H9 (cell line): ENCODE measurements at regions not wholly inside any gene's neighbourhood (a gene's known extent, or its start where the extent isn't known, plus 50 kb on each side); places are given as distances from the start of the nearest gene placed in this dataset.

Experiments used
- DNase-seq: peaks from one replicate; pipeline ENCODE4 v3.0.0-alpha.2; 2017
- H2AFZ ChIP-seq: one replicate; pipeline ENCODE4 v1.6.1; 2013; ENCODE audit warnings: mild to moderate bottlenecking, low read length, control low read depth, moderate library complexity
- H2AK5ac ChIP-seq: 2 replicates; pipeline ENCODE4 v1.6.1; 2013; ENCODE audit warnings: low read length, control low read depth, mixed read lengths; ENCODE audit not compliant: insufficient read length
- H2BK120ac ChIP-seq: one replicate; pipeline ENCODE4 v1.6.1; 2013; ENCODE audit warnings: low read depth, mild to moderate bottlenecking, low read length, control low read depth, inconsistent platforms; ENCODE audit not compliant: poor library complexity, severe bottlenecking
- H2BK12ac ChIP-seq: 2 replicates; pipeline ENCODE4 v1.6.1; 2013; ENCODE audit warnings: low read length, control low read depth, mixed read lengths, low read depth; ENCODE audit not compliant: insufficient read length
- H2BK15ac ChIP-seq: 2 replicates; pipeline ENCODE4 v1.6.1; 2013; ENCODE audit warnings: low read depth, low read length, control low read depth
- H2BK20ac ChIP-seq: one replicate; pipeline ENCODE4 v1.6.1; 2013; ENCODE audit warnings: low read depth, mild to moderate bottlenecking, low read length, control low read depth, inconsistent platforms; ENCODE audit not compliant: poor library complexity, severe bottlenecking
- H2BK5ac ChIP-seq: 2 replicates; pipeline ENCODE4 v1.6.1; 2013; ENCODE audit warnings: low read length, control low read depth, mixed read lengths; ENCODE audit not compliant: insufficient read length
- H3K14ac ChIP-seq: 2 replicates; pipeline ENCODE4 v1.6.1; 2013; ENCODE audit warnings: low read length, control low read depth; ENCODE audit not compliant: insufficient read depth
- H3K18ac ChIP-seq: 2 replicates; pipeline ENCODE4 v1.6.1; 2013; ENCODE audit warnings: low read depth, mild to moderate bottlenecking, mixed read lengths, low read length, control low read depth; ENCODE audit not compliant: insufficient read length
- H3K23ac ChIP-seq: 2 replicates; pipeline ENCODE4 v1.6.1; 2013; ENCODE audit warnings: low read length, control low read depth, mixed read lengths, low read depth; ENCODE audit not compliant: insufficient read length
- H3K23me2 ChIP-seq: 2 replicates; pipeline ENCODE4 v1.6.1; 2013; ENCODE audit warnings: low read depth, mild to moderate bottlenecking, mixed read lengths, low read length, control low read depth; ENCODE audit not compliant: insufficient read length, poor library complexity, severe bottlenecking
- H3K27ac ChIP-seq: 2 replicates; pipeline ENCODE4 v1.5.1; 2013; ENCODE audit warnings: low read length, control low read depth, mixed read lengths, low read depth; ENCODE audit not compliant: insufficient read length
- H3K27me3 ChIP-seq: 2 replicates; pipeline ENCODE4 v1.6.1; 2013; ENCODE audit warnings: low read length, control low read depth, inconsistent platforms; ENCODE audit not compliant: insufficient read depth
- H3K4ac ChIP-seq: 2 replicates; pipeline ENCODE4 v1.6.1; 2013; ENCODE audit warnings: low read depth, mild to moderate bottlenecking, control low read depth, inconsistent platforms, low read length, moderate library complexity
- H3K4me1 ChIP-seq: 2 replicates; pipeline ENCODE4 v1.6.1; 2013; ENCODE audit warnings: low read length, control low read depth, inconsistent platforms; ENCODE audit not compliant: insufficient read depth
- H3K4me2 ChIP-seq: 2 replicates; pipeline ENCODE4 v1.6.1; 2013; ENCODE audit warnings: low read length, control low read depth, mixed read lengths; ENCODE audit not compliant: insufficient read length, insufficient read depth
- H3K56ac ChIP-seq: 2 replicates; pipeline ENCODE4 v1.6.1; 2013; ENCODE audit warnings: low read depth, mild to moderate bottlenecking, mixed read lengths, low read length, control low read depth; ENCODE audit not compliant: insufficient read length
- H3K79me1 ChIP-seq: 2 replicates; pipeline ENCODE4 v1.6.1; 2013; ENCODE audit warnings: low read depth, mild to moderate bottlenecking, moderate library complexity, low read length, control low read depth, inconsistent platforms; ENCODE audit not compliant: insufficient read depth, poor library complexity, severe bottlenecking
- H3K79me2 ChIP-seq: 2 replicates; pipeline ENCODE4 v1.6.1; 2013; ENCODE audit warnings: low read length, control low read depth, inconsistent platforms; ENCODE audit not compliant: insufficient read depth
- H3K9ac ChIP-seq: 2 replicates; pipeline ENCODE4 v1.6.1; 2013; ENCODE audit warnings: low read length, control low read depth, mixed read lengths; ENCODE audit not compliant: insufficient read length; ENCODE audit errors: extremely low read depth
- H3K9me3 ChIP-seq: one replicate; pipeline ENCODE4 v1.6.1; 2013; ENCODE audit warnings: low read depth, low read length, inconsistent platforms; ENCODE audit not compliant: control insufficient read depth
- H3T11ph ChIP-seq: one replicate; pipeline ENCODE4 v1.6.1; 2013; ENCODE audit warnings: mild to moderate bottlenecking, low read length, control low read depth, inconsistent platforms
- H4K20me1 ChIP-seq: one replicate; pipeline ENCODE4 v1.6.1; 2013; ENCODE audit not compliant: control insufficient read depth, insufficient read length, insufficient read depth
- H4K5ac ChIP-seq: 2 replicates; pipeline ENCODE4 v1.6.1; 2013; ENCODE audit warnings: low read depth, mild to moderate bottlenecking, mixed read lengths, low read length, control low read depth; ENCODE audit not compliant: insufficient read length
- H4K8ac ChIP-seq: replicated peaks from 2 replicates; pipeline ENCODE4 v1.6.1; 2013; ENCODE audit warnings: low read length, control low read depth, mixed read lengths, low read depth; ENCODE audit not compliant: insufficient read length
- H4K91ac ChIP-seq: 2 replicates; pipeline ENCODE4 v1.6.1; 2013; ENCODE audit warnings: low read depth, mild to moderate bottlenecking, moderate library complexity, mixed read lengths, low read length, control low read depth; ENCODE audit not compliant: insufficient read length
- H3K27ac Mint-ChIP-seq, 3 experiments: 2 replicates in 2 of 3; 3 replicates in 1 of 3; pipeline ENCODE4 v1.8.0; 2020 to 2021; ENCODE audit warnings: mixed read lengths in 3 of 3, mild to moderate bottlenecking in 1 of 3, moderate library complexity in 1 of 3
- H3K27me3 Mint-ChIP-seq: 2 replicates; pipeline ENCODE4 v1.8.0; 2021; ENCODE audit warnings: low read depth, mild to moderate bottlenecking, moderate library complexity, mixed read lengths
- H3K36me3 Mint-ChIP-seq, 3 experiments: 2 replicates in 2 of 3; 3 replicates in 1 of 3; pipeline ENCODE4 v1.8.0; 2020 to 2021; ENCODE audit warnings: low read depth in 3 of 3, mixed read lengths in 3 of 3; ENCODE audit not compliant: insufficient read depth in 1 of 3
- H3K4me1 Mint-ChIP-seq, 2 experiments: 2 replicates each; pipeline ENCODE4 v1.8.0; 2020; ENCODE audit warnings: mixed read lengths in 2 of 2
- H3K4me3 Mint-ChIP-seq, 2 experiments: 2 replicates in 1 of 2; 3 replicates in 1 of 2; pipeline ENCODE4 v1.8.0; 2020 to 2021; ENCODE audit warnings: mild to moderate bottlenecking in 2 of 2, mixed read lengths in 2 of 2, moderate library complexity in 1 of 2
- H3K9me3 Mint-ChIP-seq, 2 experiments: 2 replicates in 1 of 2; 3 replicates in 1 of 2; pipeline ENCODE4 v1.8.0; 2020; ENCODE audit warnings: mild to moderate bottlenecking in 2 of 2, mixed read lengths in 2 of 2, moderate library complexity in 1 of 2
- WGBS: extraction: QIAGEN DNeasy Blood & Tissue Kit; methylation state at CpG from one replicate; pipeline ENCODE4 v1.1.7; 2013; ENCODE audit warnings: missing lambda C conversion rate, low lambda C conversion rate, mixed read lengths; ENCODE audit not compliant: insufficient read length; ENCODE audit errors: extremely low coverage; 5-methylcytosine and 5-hydroxymethylcytosine counted together
- TF ChIP-seq, protein P1 (sequence below): fragments of 200-600 bp; sonication (generic); conservative IDR thresholded peaks from 3 replicates; pipeline ENCODE4 v1.8.0; 2021; ENCODE audit warnings: antibody characterized with exemption, mild to moderate bottlenecking

DNA sequence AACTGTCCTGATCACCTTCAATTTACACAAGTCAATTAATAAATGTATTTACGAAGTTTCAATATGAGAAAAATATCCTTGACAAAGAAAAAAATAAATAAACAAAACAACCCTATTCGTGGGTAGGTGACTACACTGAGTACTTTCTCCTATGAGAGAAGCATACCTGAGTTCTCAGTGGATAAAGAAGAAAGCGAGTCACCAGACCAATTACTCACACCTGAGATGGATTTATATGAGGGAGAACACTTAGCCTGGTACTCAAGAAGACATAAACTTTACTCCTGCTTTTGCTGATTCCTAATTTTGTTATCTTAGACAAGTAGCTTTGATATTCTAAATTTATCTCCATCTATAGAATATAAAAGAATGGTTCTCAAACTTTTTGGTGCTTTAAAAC lies 735.2 kb upstream of the ANO3 start:
- no peak overlapping the region for H3T11ph ChIP-seq
- H3K9me3 ChIP-seq = no peaks in the 10 kb centered on the region

More for the DNA sequence above, 735.2 kb upstream of the ANO3 start:
- no peak overlapping the region for H4K91ac ChIP-seq
- no peaks in the 10 kb centered on the region for H3K27me3 ChIP-seq
- Mint-ChIP-seq H3K36me3 (peaks cover 0 to 4% (median under 1%) of the 10 kb centered on the region in 3 experiments; a peak in 1 of 7 replicates), H3K9me3 (peaks cover 3% of the 10 kb centered on the region in 2 experiments; a peak in 3 of 5 replicates), H3K27ac (no peak overlapping the region), H3K27me3 (no peaks in the 10 kb centered on the region), H3K4me3 (no peak overlapping the region), H3K4me1 (peaks cover 3 to 4% of the 10 kb centered on the region in 2 experiments; a peak in 2 of 4 replicates)
- H3K27ac ChIP-seq = no peak overlapping the region
- DNase-seq = no peak
- H3K23me2 ChIP-seq = no peaks in the 10 kb centered on the region
- H4K20me1 ChIP-seq = no peaks in the 10 kb centered on the region
- no peak overlapping the region for H3K4ac ChIP-seq
- no CpG with 5 or more reads among the region's 3 CpGs for WGBS
- H2BK12ac ChIP-seq = no peak overlapping the region
- no peak overlapping the region for H3K4me2 ChIP-seq
- no peaks in the 10 kb centered on the region for H3K4me1 ChIP-seq
- H3K79me1 ChIP-seq = no peaks in the 10 kb centered on the region
- H4K8ac ChIP-seq = no peak overlapping the region
- no peak overlapping the region for H3K14ac ChIP-seq
- H3K56ac ChIP-seq = no peak overlapping the region
- H3K79me2 ChIP-seq = no peaks in the 10 kb centered on the region
- H3K18ac ChIP-seq = no peak overlapping the region
- no peak overlapping the region for H2AFZ ChIP-seq
- no peak overlapping the region for H2BK5ac ChIP-seq
- TF ChIP-seq, protein P1, sequence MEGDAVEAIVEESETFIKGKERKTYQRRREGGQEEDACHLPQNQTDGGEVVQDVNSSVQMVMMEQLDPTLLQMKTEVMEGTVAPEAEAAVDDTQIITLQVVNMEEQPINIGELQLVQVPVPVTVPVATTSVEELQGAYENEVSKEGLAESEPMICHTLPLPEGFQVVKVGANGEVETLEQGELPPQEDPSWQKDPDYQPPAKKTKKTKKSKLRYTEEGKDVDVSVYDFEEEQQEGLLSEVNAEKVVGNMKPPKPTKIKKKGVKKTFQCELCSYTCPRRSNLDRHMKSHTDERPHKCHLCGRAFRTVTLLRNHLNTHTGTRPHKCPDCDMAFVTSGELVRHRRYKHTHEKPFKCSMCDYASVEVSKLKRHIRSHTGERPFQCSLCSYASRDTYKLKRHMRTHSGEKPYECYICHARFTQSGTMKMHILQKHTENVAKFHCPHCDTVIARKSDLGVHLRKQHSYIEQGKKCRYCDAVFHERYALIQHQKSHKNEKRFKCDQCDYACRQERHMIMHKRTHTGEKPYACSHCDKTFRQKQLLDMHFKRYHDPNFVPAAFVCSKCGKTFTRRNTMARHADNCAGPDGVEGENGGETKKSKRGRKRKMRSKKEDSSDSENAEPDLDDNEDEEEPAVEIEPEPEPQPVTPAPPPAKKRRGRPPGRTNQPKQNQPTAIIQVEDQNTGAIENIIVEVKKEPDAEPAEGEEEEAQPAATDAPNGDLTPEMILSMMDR = no peak
- no peak overlapping the region for H2AK5ac ChIP-seq
- no peak overlapping the region for H2BK120ac ChIP-seq
- H3K23ac ChIP-seq = no peak overlapping the region
- H4K5ac ChIP-seq = no peak overlapping the region
- no peak overlapping the region for H2BK20ac ChIP-seq
- no peak overlapping the region for H2BK15ac ChIP-seq
- no peak overlapping the region for H3K9ac ChIP-seq
